GM06990 (cell line): ENCODE measurements at regions not wholly inside any gene's neighbourhood (a gene's known extent, or its start where the extent isn't known, plus 50 kb on each side); places are given as distances from the start of the nearest gene placed in this dataset.
"Not testable (repeated sequence)": the region's sequence is repeated elsewhere in the genome, so short reads cannot be mapped to it uniquely, and the experiment has no call there.

ENCODE experiments used
- DNase-seq: peaks from one replicate; pipeline ENCODE4 v3.0.0-alpha.2; 2011; ENCODE audit not compliant: insufficient read length; ENCODE audit errors: extremely low read depth
- H3K27me3 ChIP-seq: replicated peaks from 2 replicates; pipeline ENCODE4 v1.6.0; 2011; ENCODE audit warnings: low read length; ENCODE audit not compliant: control insufficient read depth, insufficient read depth
- H3K36me3 ChIP-seq: 2 replicates; pipeline ENCODE4 v1.5.1; 2011; ENCODE audit warnings: low read length; ENCODE audit not compliant: control insufficient read depth, insufficient read depth
- H3K4me3 ChIP-seq: replicated peaks from 2 replicates; pipeline ENCODE4 v1.5.1; 2011; ENCODE audit warnings: low read depth, mild to moderate bottlenecking, control low read depth, low read length
- CTCF ChIP-seq: IDR thresholded peaks from 2 replicates; pipeline ENCODE4 v1.5.1; 2011; ENCODE audit warnings: low read length, control low read depth, mild to moderate bottlenecking, inconsistent platforms; ENCODE audit not compliant: insufficient read depth, poor library complexity, severe bottlenecking

GRCh38 chr3:177795216-177795615 is 597.9 kb upstream of the TBL1XR1 start:
- H3K4me3 ChIP-seq = no peak overlapping the region
- H3K36me3 ChIP-seq = no peaks in the 10 kb centered on the region
- DNase-seq = no peak
- no peaks in the 10 kb centered on the region for H3K27me3 ChIP-seq
- TF ChIP-seq CTCF = no peak

- H3K27me3 ChIP-seq = no peaks in the 10 kb centered on the region
- no peaks in the 10 kb centered on the region for H3K36me3 ChIP-seq
- TF ChIP-seq CTCF = no peak
- H3K4me3 ChIP-seq = no peak overlapping the region
- no peak for DNase-seq
Observed at GRCh38 chr3:177795859-177796258, 598.6 kb upstream of the TBL1XR1 start.

GRCh38 chr3:177800147-177800546 is 602.9 kb upstream of the TBL1XR1 start:
- DNase-seq, H3K36me3 ChIP-seq, H3K27me3 ChIP-seq: not testable (repeated sequence)

GRCh38 chr3:177800561-177800960 is 603.3 kb upstream of the TBL1XR1 start:
- DNase-seq = no peak
- Histone ChIP-seq H3K27me3 (no peaks in the 10 kb centered on the region; the same call in 1 of the 2 replicates), H3K36me3 (no peaks in the 10 kb centered on the region), H3K4me3 (no peak overlapping the region)
- no peak for TF ChIP-seq CTCF

More at GRCh38 chr3:177800147-177800546, 602.9 kb upstream of the TBL1XR1 start:
- not testable (repeated sequence) for H3K4me3 ChIP-seq

GRCh38 chr3:177802151-177802900 is 605.0 kb upstream of the TBL1XR1 start:
- no peaks in the 10 kb centered on the region; the same call in 1 of the 2 replicates for H3K27me3 ChIP-seq
- H3K36me3 ChIP-seq = no peaks in the 10 kb centered on the region
- H3K4me3 ChIP-seq = no peak overlapping the region
- DNase-seq = no peak
- no peak for TF ChIP-seq CTCF

GRCh38 chr3:177803500-177803899 is 606.2 kb upstream of the TBL1XR1 start:
- Histone ChIP-seq H3K27me3 (no peaks in the 10 kb centered on the region; the same call in 1 of the 2 replicates), H3K4me3 (no peak overlapping the region), H3K36me3 (no peaks in the 10 kb centered on the region)
- DNase-seq = no peak
- no peak for TF ChIP-seq CTCF
